ENCODE measurements at regions not wholly inside any gene's neighbourhood (a gene's known extent, or its start where the extent isn't known, plus 50 kb on each side); places are given as distances from the start of the nearest gene placed in this dataset.

DNA sequence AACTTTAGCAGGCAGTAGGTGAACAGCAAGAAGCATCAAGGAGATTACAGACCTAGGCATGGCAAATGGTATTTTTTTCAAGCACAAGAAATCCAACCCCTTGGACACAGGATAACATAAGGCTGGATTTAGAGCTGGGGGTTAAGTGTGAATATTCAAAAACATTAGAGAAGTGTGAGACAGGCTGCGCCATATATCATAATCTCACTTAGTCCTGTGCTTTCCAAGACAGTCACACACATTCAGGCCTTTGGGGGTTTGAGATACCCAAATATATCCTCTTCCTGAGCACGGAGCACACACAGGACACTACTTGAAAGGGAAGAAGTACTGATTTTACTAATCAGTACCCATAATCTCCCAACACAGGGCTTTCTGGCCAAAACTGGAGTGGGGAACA is 83.0 kb upstream of the CLDN18 start:
- H3K79me2 ChIP-seq (ENCODE audit: insufficient read depth, low read length), result no peaks in the 10 kb centered on the region
- no peak overlapping the region for H3K27ac Mint-ChIP-seq
- peaks cover 0 to 3% (median 0%) of the 10 kb centered on the region in 7 donors for H3K9me3 Mint-ChIP-seq
- no peaks in the 10 kb centered on the region for H3K4me1 Mint-ChIP-seq
- no peak overlapping the region for H3K4me3 Mint-ChIP-seq
- H3K27ac ChIP-seq (ENCODE audit: low read depth in 1 of 2, low read length in 2 of 2), result no peak overlapping the region
- H3K9me3 ChIP-seq (replicated peaks in 1 of 2; ENCODE audit: control insufficient read depth in 1 of 2, insufficient read depth in 1 of 2, low read length in 2 of 2), result no peaks in the 10 kb centered on the region
- peaks cover 2 to 4% (median 2%) of the 10 kb centered on the region in 3 donors for H3K27me3 Mint-ChIP-seq (ENCODE audit: low read depth in 3 of 3)
- no CpG with 5 or more reads among the region's 2 CpGs for WGBS (ENCODE audit: insufficient coverage)
- H3K4me2 ChIP-seq (replicated peaks; ENCODE audit: extremely low read depth, low read length, poor library complexity, severe bottlenecking), result no peak overlapping the region
- no peaks in the 10 kb centered on the region for H4K20me1 ChIP-seq (ENCODE audit: insufficient read depth, low read length)
- H3K4me3 ChIP-seq (replicated peaks in 1 of 3; ENCODE audit: low read depth in 2 of 3, low read length in 3 of 3), result no peak overlapping the region
- no peak overlapping the region for H3K9ac ChIP-seq (ENCODE audit: insufficient read depth, low read length, poor library complexity, severe bottlenecking)
- TF ChIP-seq, protein P1, sequence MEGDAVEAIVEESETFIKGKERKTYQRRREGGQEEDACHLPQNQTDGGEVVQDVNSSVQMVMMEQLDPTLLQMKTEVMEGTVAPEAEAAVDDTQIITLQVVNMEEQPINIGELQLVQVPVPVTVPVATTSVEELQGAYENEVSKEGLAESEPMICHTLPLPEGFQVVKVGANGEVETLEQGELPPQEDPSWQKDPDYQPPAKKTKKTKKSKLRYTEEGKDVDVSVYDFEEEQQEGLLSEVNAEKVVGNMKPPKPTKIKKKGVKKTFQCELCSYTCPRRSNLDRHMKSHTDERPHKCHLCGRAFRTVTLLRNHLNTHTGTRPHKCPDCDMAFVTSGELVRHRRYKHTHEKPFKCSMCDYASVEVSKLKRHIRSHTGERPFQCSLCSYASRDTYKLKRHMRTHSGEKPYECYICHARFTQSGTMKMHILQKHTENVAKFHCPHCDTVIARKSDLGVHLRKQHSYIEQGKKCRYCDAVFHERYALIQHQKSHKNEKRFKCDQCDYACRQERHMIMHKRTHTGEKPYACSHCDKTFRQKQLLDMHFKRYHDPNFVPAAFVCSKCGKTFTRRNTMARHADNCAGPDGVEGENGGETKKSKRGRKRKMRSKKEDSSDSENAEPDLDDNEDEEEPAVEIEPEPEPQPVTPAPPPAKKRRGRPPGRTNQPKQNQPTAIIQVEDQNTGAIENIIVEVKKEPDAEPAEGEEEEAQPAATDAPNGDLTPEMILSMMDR (IDR thresholded peaks at IDR 0.05), result no peak
- no peaks in the 10 kb centered on the region for H3K4me1 ChIP-seq (ENCODE audit: control insufficient read depth in 1 of 2, insufficient read depth in 2 of 2, low read length in 2 of 2)
- no peaks in the 10 kb centered on the region for H3K36me3 ChIP-seq (replicated peaks in 1 of 2; ENCODE audit: control insufficient read depth in 1 of 2, insufficient read depth in 2 of 2, low read length in 2 of 2)
- no peaks in the 10 kb centered on the region for H3K27me3 ChIP-seq (ENCODE audit: control insufficient read depth in 2 of 2, insufficient read depth in 2 of 2, low read length in 2 of 2)
- no peak for DNase-seq
- H3K36me3 Mint-ChIP-seq, result no peaks in the 10 kb centered on the region
- intact Hi-C loops (cut with micrococcal nuclease), result no loop called here
- no peak overlapping the region for H2AFZ ChIP-seq (ENCODE audit: insufficient read depth, low read depth, low read length, poor library complexity, severe bottlenecking)

DNA sequence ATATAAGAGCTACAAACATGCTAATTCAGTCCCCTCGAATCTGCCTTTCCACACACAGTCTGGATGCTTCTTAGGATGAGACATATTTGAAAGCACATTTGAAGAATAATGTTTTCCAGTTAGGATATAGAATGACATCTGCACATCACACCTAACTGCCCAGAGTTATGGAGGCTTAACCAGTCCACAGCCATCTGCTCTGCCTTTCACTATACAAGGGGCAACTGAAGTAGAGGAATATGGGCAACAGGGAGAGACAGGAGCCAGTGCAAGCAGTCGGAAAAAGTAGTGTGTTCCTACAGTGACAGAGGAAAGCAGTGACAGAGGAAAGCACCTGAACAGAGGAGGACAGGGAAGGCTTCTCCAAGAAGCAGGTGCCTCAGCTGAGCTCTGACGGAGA is 79.0 kb upstream of the CLDN18 start:
- H2AFZ ChIP-seq (ENCODE audit: insufficient read depth, low read depth, low read length, poor library complexity, severe bottlenecking), result no peak overlapping the region
- no peaks in the 10 kb centered on the region for H3K36me3 Mint-ChIP-seq
- intact Hi-C loops (cut with micrococcal nuclease), result no loop called here

More for the DNA sequence above, 79.0 kb upstream of the CLDN18 start:
- DNase-seq, result no peak
- Histone ChIP-seq H3K27me3 (ENCODE audit: control insufficient read depth in 2 of 2, insufficient read depth in 2 of 2, low read length in 2 of 2) (no peaks in the 10 kb centered on the region), H4K20me1 (ENCODE audit: insufficient read depth, low read length) (no peaks in the 10 kb centered on the region), H3K9me3 (replicated peaks in 1 of 2; ENCODE audit: control insufficient read depth in 1 of 2, insufficient read depth in 1 of 2, low read length in 2 of 2) (no peaks in the 10 kb centered on the region), H3K79me2 (ENCODE audit: insufficient read depth, low read length) (no peaks in the 10 kb centered on the region), H3K4me3 (replicated peaks in 1 of 3; ENCODE audit: low read depth in 2 of 3, low read length in 3 of 3) (no peak overlapping the region), H3K9ac (ENCODE audit: insufficient read depth, low read length, poor library complexity, severe bottlenecking) (no peak overlapping the region), H3K4me1 (ENCODE audit: control insufficient read depth in 1 of 2, insufficient read depth in 2 of 2, low read length in 2 of 2) (no peaks in the 10 kb centered on the region), H3K36me3 (replicated peaks in 1 of 2; ENCODE audit: control insufficient read depth in 1 of 2, insufficient read depth in 2 of 2, low read length in 2 of 2) (no peaks in the 10 kb centered on the region), H3K4me2 (replicated peaks; ENCODE audit: extremely low read depth, low read length, poor library complexity, severe bottlenecking) (no peak overlapping the region), H3K27ac (ENCODE audit: low read depth in 1 of 2, low read length in 2 of 2) (no peak overlapping the region)
- no peak overlapping the region for H3K4me3 Mint-ChIP-seq
- peaks cover 0 to 8% (median 3%) of the 10 kb centered on the region in 3 donors for H3K27me3 Mint-ChIP-seq (ENCODE audit: low read depth in 3 of 3)
- TF ChIP-seq, protein P1 (IDR thresholded peaks at IDR 0.05), result no peak
- H3K4me1 Mint-ChIP-seq, result no peaks in the 10 kb centered on the region
- WGBS (ENCODE audit: insufficient coverage), result 88% methylated on average over 2 of the region's 3 CpGs
- H3K9me3 Mint-ChIP-seq, result peaks cover 0 to 5% (median 0%) of the 10 kb centered on the region in 7 donors
- H3K27ac Mint-ChIP-seq, result no peak overlapping the region
